Body of pancreas (tissue), 4 donors: ENCODE measurements at regions not wholly inside any gene's neighbourhood (a gene's known extent, or its start where the extent isn't known, plus 50 kb on each side); places are given as distances from the start of the nearest gene placed in this dataset. TPM values are rescaled to one million over a fixed set of nuclear protein-coding genes. Genes with fewer than 3 reads are reported as not detected.
"Not testable (repeated sequence)": the region's sequence is repeated elsewhere in the genome, so short reads cannot be mapped to it uniquely, and the experiment has no call there.

Experiments
- ATAC-seq: fragments of 150-250 bp; one replicate; pipeline ENCODE4 v1.9.1; 2016
- DNase-seq, 4 donors: peaks; one replicate each; pipeline ENCODE4 v3.0.0-alpha.2; 2019
- H3K27ac ChIP-seq, 4 donors: fragments of 200-600 bp; sonication (generic); 1 replicate in 3 of 4; 2 replicates in 1 of 4; pipeline versions ENCODE4 v1.5.1 to v1.6.1; 2016 to 2019; ENCODE audit warnings: mild to moderate bottlenecking in 1 of 4, mixed read lengths in 1 of 4, moderate library complexity in 1 of 4
- H3K27me3 ChIP-seq, 2 donors: fragments of 200-600 bp; sonication (generic); one replicate each; pipeline ENCODE4 v1.6.0; 2016; ENCODE audit warnings: mild to moderate bottlenecking in 1 of 2
- H3K36me3 ChIP-seq, 2 donors: fragments of 200-600 bp; sonication (generic); replicated peaks in 1 of 2; 2 replicates each; pipeline ENCODE4 v1.5.1; 2016; ENCODE audit warnings: low read depth in 2 of 2; ENCODE audit not compliant: insufficient read depth in 1 of 2
- H3K4me1 ChIP-seq: fragments of 200-600 bp; sonication (generic); one replicate; pipeline ENCODE4 v1.6.0; 2016
- H3K4me3 ChIP-seq, 2 donors: fragments of 200-600 bp; sonication (generic); 1 replicate in 1 of 2; 2 replicates in 1 of 2; pipeline ENCODE4 v1.5.1; 2016 to 2019
- H3K9me3 ChIP-seq, 3 donors: fragments of 200-600 bp; sonication (generic); 1 replicate in 2 of 3; 2 replicates in 1 of 3; pipeline ENCODE4 v1.5.1; 2016
- WGBS, 2 donors: methylation state at CpG; one replicate each; pipeline ENCODE4 v1.1.5; 2017; 5-methylcytosine and 5-hydroxymethylcytosine counted together
- intact Hi-C: fragments of 100-400 bp; cut with DNase I; formaldehyde crosslinking; loops from one replicate; pipeline ENCODE4 v1.15.1; 2023
- small RNA-seq: library from RNA; depleted of rRNA; stranded (forward); fragments of <200 nt; gene quantifications from one replicate; pipeline ENCODE3, GENCODE V24; 2016
- TF ChIP-seq, protein P1 (sequence below), 7 experiments: fragments of 450-650 bp in 4 of 7; fragments of 200-600 bp in 3 of 7; sonication (generic) in 3 of 7; IDR thresholded peaks; one replicate each; pipeline ENCODE4 v1.5.1; 2016 to 2019; ENCODE audit warnings: antibody characterized with exemption in 7 of 7

GRCh38 chr10:133785846-133786602 is 159.4 kb upstream of the FRG2B start:
- 70 to 100% methylated on average over 1 to 41 of the region's 85 CpGs for WGBS, 2 donors
- H3K27ac ChIP-seq, ATAC-seq: not testable (repeated sequence)

GRCh38 chr10:133785178-133785577 is 158.6 kb upstream of the FRG2B start:
- H3K4me3 ChIP-seq, H3K4me1 ChIP-seq, H3K27me3 ChIP-seq, DNase-seq, ATAC-seq, H3K27ac ChIP-seq, H3K36me3 ChIP-seq, intact Hi-C loops, H3K9me3 ChIP-seq: not testable (repeated sequence)
- 28 to 50% methylated on average over 2 to 3 of the region's 5 CpGs for WGBS, 2 donors

More at GRCh38 chr10:133785846-133786602, 159.4 kb upstream of the FRG2B start:
- TF ChIP-seq, protein P1, sequence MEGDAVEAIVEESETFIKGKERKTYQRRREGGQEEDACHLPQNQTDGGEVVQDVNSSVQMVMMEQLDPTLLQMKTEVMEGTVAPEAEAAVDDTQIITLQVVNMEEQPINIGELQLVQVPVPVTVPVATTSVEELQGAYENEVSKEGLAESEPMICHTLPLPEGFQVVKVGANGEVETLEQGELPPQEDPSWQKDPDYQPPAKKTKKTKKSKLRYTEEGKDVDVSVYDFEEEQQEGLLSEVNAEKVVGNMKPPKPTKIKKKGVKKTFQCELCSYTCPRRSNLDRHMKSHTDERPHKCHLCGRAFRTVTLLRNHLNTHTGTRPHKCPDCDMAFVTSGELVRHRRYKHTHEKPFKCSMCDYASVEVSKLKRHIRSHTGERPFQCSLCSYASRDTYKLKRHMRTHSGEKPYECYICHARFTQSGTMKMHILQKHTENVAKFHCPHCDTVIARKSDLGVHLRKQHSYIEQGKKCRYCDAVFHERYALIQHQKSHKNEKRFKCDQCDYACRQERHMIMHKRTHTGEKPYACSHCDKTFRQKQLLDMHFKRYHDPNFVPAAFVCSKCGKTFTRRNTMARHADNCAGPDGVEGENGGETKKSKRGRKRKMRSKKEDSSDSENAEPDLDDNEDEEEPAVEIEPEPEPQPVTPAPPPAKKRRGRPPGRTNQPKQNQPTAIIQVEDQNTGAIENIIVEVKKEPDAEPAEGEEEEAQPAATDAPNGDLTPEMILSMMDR (IDR thresholded peaks at IDR 0.05), result peak in 1 of 7 experiments; percentile 9
- H3K4me1 ChIP-seq, H3K27me3 ChIP-seq, H3K4me3 ChIP-seq, H3K9me3 ChIP-seq, intact Hi-C loops, H3K36me3 ChIP-seq: not testable (repeated sequence)
- peak in 1 of 4 donors; percentile 7 for DNase-seq

GRCh38 chr10:133765308-133765707 is 138.7 kb upstream of the FRG2B start:
- H3K4me3 ChIP-seq, H3K36me3 ChIP-seq, H3K27ac ChIP-seq, H3K4me1 ChIP-seq, intact Hi-C loops, H3K27me3 ChIP-seq, DNase-seq, ATAC-seq, H3K9me3 ChIP-seq: not testable (repeated sequence)
- no CpG with 5 or more reads among the region's 1 CpG for WGBS, 2 donors

GRCh38 chr10:133764823-133765209 is 138.2 kb upstream of the FRG2B start:
- H3K9me3 ChIP-seq, H3K36me3 ChIP-seq, H3K27me3 ChIP-seq, H3K4me3 ChIP-seq, DNase-seq, H3K4me1 ChIP-seq, intact Hi-C loops, H3K27ac ChIP-seq, ATAC-seq: not testable (repeated sequence)
- WGBS, 2 donors, result no CpG with 5 or more reads among the region's 2 CpGs

- H3K27ac ChIP-seq, H3K27me3 ChIP-seq, H3K4me3 ChIP-seq, DNase-seq, ATAC-seq, H3K36me3 ChIP-seq, H3K9me3 ChIP-seq, intact Hi-C loops, H3K4me1 ChIP-seq: not testable (repeated sequence)
- 63 to 76% methylated on average over 3 to 5 of the region's 6 CpGs for WGBS, 2 donors
Measured at GRCh38 chr10:133763875-133764822, 137.6 kb upstream of the FRG2B start.

- WGBS, 2 donors, result no CpG with 5 or more reads among the region's 3 CpGs
- H3K27me3 ChIP-seq, H3K4me1 ChIP-seq, DNase-seq, H3K27ac ChIP-seq, H3K9me3 ChIP-seq, intact Hi-C loops, H3K36me3 ChIP-seq, H3K4me3 ChIP-seq: not testable (repeated sequence)
- ATAC-seq, result peak; percentile 33
Measured at GRCh38 chr10:133763190-133763589, 136.6 kb upstream of the FRG2B start.

DNA sequence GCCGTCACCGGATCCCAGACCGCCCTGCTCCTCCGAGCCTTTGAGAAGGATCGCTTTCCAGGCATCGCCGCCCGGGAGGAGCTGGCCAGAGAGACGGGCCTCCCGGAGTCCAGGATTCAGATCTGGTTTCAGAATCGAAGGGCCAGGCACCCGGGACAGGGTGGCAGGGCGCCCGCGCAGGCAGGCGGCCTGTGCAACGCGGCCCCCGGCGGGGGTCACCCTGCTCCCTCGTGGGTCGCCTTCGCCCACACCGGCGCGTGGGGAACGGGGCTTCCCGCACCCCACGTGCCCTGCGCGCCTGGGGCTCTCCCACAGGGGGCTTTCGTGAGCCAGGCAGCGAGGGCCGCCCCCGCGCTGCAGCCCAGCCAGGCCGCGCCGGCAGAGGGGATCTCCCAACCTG is 127.0 kb upstream of the FRG2B start:
- intact Hi-C loops, H3K27me3 ChIP-seq, H3K4me3 ChIP-seq, H3K36me3 ChIP-seq, DNase-seq, H3K4me1 ChIP-seq, H3K9me3 ChIP-seq, H3K27ac ChIP-seq, ATAC-seq: not testable (repeated sequence)
- WGBS, 2 donors, result no CpG with 5 or more reads among the region's 39 CpGs

Small RNAs in the stretch of these regions (small RNA-seq; reads per million reads assigned to genes)
- gene BX322534.1, result not detected
